ENCODE measurements at regions not wholly inside any gene's neighbourhood (a gene's known extent, or its start where the extent isn't known, plus 50 kb on each side); places are given as distances from the start of the nearest gene placed in this dataset.

- no peaks in the 10 kb centered on the region for H3F3A ChIP-seq (ENCODE audit: control insufficient read depth, insufficient read depth)
- no peak overlapping the region for H3K4me2 ChIP-seq (ENCODE audit: low read length)
- no peaks in the 10 kb centered on the region for H3K9me2 ChIP-seq (replicated peaks; ENCODE audit: control insufficient read depth, low read length)
- H3K36me3 ChIP-seq (ENCODE audit: control insufficient read depth, low read length), result no peaks in the 10 kb centered on the region
- no peak overlapping the region for H3K27ac ChIP-seq (ENCODE audit: low read depth, low read length)
- no peaks in the 10 kb centered on the region for H3K27me3 ChIP-seq (ENCODE audit: control insufficient read depth, low read length)
- H3K79me2 ChIP-seq (ENCODE audit: control insufficient read depth, low read length), result no peaks in the 10 kb centered on the region
- no peak overlapping the region for H3K4me3 ChIP-seq (ENCODE audit: low read length)
- H3K9me3 ChIP-seq (ENCODE audit: control insufficient read depth, insufficient read depth, low read length), result no peaks in the 10 kb centered on the region
- H3K4me1 ChIP-seq (ENCODE audit: control insufficient read depth, low read length), result peaks cover 3% of the 10 kb centered on the region; the same call in 1 of the 2 replicates
- TF ChIP-seq EZH2phosphoT487 (IDR thresholded peaks at IDR 0.05; ENCODE audit: borderline replicate concordance, low read length), result no peak
- no peak for TF ChIP-seq CTCF (IDR thresholded peaks at IDR 0.05; ENCODE audit: low read depth, low read length, poor library complexity, severe bottlenecking)
- H4K20me1 ChIP-seq (ENCODE audit: control insufficient read depth, insufficient read depth, low read depth, low read length), result no peaks in the 10 kb centered on the region
These were observed 53.0 kb upstream of the KDR start for GRCh38 chr4:55178226-55179005.

GRCh38 chr4:55181010-55182005, 55.9 kb upstream of the KDR start:
- Histone ChIP-seq H3K9me2 (replicated peaks; ENCODE audit: control insufficient read depth, low read length) (no peaks in the 10 kb centered on the region), H3K36me3 (ENCODE audit: control insufficient read depth, low read length) (no peaks in the 10 kb centered on the region), H3K79me2 (ENCODE audit: control insufficient read depth, low read length) (no peaks in the 10 kb centered on the region), H4K20me1 (ENCODE audit: control insufficient read depth, insufficient read depth, low read depth, low read length) (no peaks in the 10 kb centered on the region), H3K27ac (ENCODE audit: low read depth, low read length) (no peak overlapping the region), H3K4me1 (ENCODE audit: control insufficient read depth, low read length) (no peaks in the 10 kb centered on the region), H3K9me3 (ENCODE audit: control insufficient read depth, insufficient read depth, low read length) (no peaks in the 10 kb centered on the region), H3K4me2 (ENCODE audit: low read length) (no peak overlapping the region), H3F3A (ENCODE audit: control insufficient read depth, insufficient read depth) (no peaks in the 10 kb centered on the region), H3K27me3 (ENCODE audit: control insufficient read depth, low read length) (no peaks in the 10 kb centered on the region), H3K4me3 (ENCODE audit: low read length) (no peak overlapping the region)
- TF ChIP-seq CTCF (IDR thresholded peaks at IDR 0.05; ENCODE audit: low read depth, low read length, poor library complexity, severe bottlenecking) (no peak), EZH2phosphoT487 (IDR thresholded peaks at IDR 0.05; ENCODE audit: borderline replicate concordance, low read length) (no peak)

GRCh38 chr4:55183926-55184599, 58.7 kb upstream of the KDR start:
- Histone ChIP-seq H3F3A (ENCODE audit: control insufficient read depth, insufficient read depth) (no peaks in the 10 kb centered on the region), H3K4me2 (ENCODE audit: low read length) (no peak overlapping the region), H3K27me3 (ENCODE audit: control insufficient read depth, low read length) (no peaks in the 10 kb centered on the region), H4K20me1 (ENCODE audit: control insufficient read depth, insufficient read depth, low read depth, low read length) (no peaks in the 10 kb centered on the region), H3K4me1 (ENCODE audit: control insufficient read depth, low read length) (no peaks in the 10 kb centered on the region), H3K79me2 (ENCODE audit: control insufficient read depth, low read length) (no peaks in the 10 kb centered on the region), H3K36me3 (ENCODE audit: control insufficient read depth, low read length) (no peaks in the 10 kb centered on the region), H3K9me2 (replicated peaks; ENCODE audit: control insufficient read depth, low read length) (no peaks in the 10 kb centered on the region), H3K9me3 (ENCODE audit: control insufficient read depth, insufficient read depth, low read length) (no peaks in the 10 kb centered on the region), H3K4me3 (ENCODE audit: low read length) (no peak overlapping the region), H3K27ac (ENCODE audit: low read depth, low read length) (no peak overlapping the region)
- no peak for TF ChIP-seq CTCF (IDR thresholded peaks at IDR 0.05; ENCODE audit: low read depth, low read length, poor library complexity, severe bottlenecking)
- no peak for TF ChIP-seq EZH2phosphoT487 (IDR thresholded peaks at IDR 0.05; ENCODE audit: borderline replicate concordance, low read length)

Measured in DOHH2 (cell line).